ENCODE measurements at regions not wholly inside any gene's neighbourhood (a gene's known extent, or its start where the extent isn't known, plus 50 kb on each side); places are given as distances from the start of the nearest gene placed in this dataset.

DNA sequence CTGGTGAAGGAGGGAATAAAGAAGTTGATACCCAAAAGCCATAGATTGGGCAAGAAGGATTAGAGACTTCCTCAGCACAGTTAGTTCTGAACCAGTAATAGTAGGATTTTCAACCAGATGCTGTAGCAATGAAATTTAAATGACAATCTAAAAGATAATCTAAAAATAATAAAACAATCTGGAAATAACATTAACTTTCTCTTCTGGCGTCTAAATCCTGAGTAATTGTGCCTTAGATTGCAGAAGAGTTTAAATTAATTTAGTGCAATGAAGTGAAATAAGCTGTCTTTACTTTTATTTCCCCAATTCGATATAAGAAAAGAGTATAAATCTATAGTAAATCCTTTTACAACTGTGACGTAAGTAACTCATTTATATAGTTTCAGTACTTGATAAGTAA lies 186.8 kb upstream of the DOK6 start:
- Histone ChIP-seq H3K4me3 (no peak overlapping the region), H3K27ac (no peak overlapping the region)

DNA sequence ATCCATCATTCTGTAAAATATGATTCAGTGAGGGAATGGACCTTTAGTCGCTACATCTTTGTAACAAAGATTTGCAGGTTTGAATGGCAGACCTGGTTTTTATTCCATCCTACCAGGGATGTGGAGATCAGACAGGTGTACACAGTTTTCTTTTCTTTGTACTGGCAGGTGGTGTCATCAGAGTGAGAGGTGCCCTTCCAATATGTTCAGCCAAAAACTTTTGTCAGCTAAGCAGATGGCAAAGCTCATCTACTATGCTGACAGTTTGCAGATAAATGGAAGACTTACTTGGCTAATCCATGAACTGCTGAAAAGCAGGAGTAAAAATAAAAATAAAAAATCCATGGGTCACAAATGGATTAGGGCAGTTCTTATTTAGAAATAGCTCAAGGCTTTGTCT lies 185.5 kb upstream of the DOK6 start:
- no peak overlapping the region for H3K4me3 ChIP-seq
- H3K27ac ChIP-seq = no peak overlapping the region

DNA sequence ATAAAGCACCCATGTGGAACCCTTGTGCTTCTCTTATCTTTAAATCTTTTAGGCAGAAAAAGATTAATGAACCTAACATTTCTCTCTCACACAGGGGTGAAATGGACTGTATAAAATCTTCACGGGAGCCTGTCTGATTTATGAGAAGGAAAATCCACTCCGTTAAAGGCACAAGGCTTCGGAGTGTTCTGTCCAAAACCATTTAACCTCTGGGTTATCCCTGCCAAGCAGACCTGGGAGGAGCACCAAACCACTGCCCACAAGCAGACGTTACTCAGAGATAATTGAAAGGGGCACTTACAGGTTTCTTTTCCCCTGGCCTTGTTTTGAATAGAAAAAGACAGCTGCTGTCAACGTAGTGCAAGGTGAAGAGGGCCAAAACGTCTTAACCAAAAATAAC lies 184.4 kb upstream of the DOK6 start:
- Histone ChIP-seq H3K4me3 (no peak overlapping the region), H3K27ac (no peak overlapping the region)

DNA sequence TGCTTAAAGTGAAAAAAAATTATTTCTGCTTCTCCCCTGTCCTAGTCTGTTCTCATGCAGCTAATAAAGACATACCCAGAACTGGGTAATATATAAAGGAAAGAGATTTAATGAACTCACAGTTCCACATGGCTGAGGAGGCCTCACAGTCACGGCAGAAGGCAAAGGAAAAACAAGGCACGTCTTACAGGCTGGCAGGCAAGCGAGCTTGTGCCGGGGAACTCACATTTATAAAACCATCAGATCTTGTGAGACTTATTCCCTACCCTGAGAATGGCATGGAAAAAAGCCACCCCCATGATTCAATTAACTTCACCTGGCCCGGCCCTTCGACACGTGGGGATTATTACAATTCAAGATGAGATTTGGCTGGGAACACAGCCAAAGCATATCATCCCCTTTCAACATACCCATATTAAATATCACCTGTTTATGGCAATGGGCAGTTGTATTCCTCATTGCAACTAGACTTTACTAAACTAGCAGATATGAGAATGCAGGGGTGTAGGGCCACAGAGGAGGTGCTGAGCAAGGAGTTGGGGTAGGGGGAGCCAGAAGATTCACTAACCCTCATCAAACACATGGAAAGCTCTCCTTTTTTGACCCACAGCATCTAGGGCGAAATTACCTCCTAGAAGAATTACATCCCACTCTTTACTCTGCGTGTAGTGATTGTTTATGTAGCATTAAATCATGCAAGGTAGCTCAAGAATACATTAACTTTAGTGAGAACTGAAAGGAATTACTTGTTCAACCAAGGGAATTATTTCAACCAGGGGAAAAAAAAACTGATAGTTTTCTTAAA lies 183.3 kb upstream of the DOK6 start:
- Histone ChIP-seq H3K4me3 (no peak overlapping the region), H3K27ac (no peak overlapping the region)

DNA sequence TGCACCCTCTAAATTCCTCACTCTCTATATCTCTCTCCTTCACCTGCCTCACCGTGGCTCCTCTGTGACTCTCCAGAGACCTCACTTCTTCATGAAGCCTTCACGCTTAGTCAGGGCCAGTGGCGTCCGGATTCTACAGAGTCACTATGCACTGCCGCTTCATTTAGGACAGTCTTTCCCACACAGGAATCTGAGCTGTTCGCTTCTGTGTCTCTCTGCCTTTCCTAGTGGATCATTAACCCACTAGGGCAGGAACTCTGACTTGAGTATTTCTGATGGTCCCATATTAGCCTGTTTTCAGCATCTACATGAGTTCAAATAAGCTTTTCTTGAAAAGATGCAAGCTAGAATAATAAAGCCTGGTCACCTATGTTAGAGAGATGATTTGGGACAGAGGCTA lies 180.2 kb upstream of the DOK6 start:
- H3K27ac ChIP-seq = no peak overlapping the region
- no peak overlapping the region for H3K4me3 ChIP-seq

DNA sequence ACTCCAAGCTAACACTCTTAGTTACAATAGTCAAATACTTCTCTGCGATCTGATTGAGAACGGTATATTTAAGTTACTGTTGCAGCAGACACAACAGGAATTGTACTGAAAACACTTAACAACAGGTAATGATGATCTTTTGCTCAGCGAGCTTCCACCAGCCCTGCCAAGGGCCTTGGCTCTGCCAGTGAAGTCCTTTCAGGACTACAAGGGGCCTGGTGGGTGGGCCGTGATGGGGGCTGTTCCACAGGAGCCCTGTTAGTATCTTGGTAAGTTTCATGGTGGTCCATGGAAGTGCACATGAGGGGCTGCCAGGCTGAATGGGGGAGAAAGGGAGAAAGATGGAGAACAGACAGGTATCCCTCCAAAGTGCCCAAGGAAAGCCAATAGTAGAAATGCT lies 178.6 kb upstream of the DOK6 start:
- no peak overlapping the region for H3K4me3 ChIP-seq

DNA sequence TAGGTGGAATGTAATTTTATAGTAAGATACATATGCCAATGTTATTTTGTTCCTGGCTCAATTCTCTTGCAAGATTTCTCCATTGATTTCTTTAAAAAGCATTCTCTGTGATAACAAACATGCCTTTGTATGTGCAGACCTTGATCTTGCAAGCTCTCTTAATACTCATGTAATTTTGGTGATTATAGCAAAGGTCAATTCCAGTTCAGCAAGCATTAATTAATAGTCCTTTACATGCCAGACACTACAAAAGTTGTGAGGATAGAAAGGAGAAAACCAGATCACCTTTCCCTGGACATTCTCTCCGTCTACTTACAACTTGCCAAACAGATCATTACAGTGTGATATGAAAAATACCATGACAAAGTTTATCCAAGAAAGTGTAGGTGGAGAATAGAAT lies 173.7 kb upstream of the DOK6 start:
- H3K4me3 ChIP-seq = no peak overlapping the region
- H3K27ac ChIP-seq = no peak overlapping the region

More for the DNA sequence above, 178.6 kb upstream of the DOK6 start:
- H3K27ac ChIP-seq = no peak overlapping the region

DNA sequence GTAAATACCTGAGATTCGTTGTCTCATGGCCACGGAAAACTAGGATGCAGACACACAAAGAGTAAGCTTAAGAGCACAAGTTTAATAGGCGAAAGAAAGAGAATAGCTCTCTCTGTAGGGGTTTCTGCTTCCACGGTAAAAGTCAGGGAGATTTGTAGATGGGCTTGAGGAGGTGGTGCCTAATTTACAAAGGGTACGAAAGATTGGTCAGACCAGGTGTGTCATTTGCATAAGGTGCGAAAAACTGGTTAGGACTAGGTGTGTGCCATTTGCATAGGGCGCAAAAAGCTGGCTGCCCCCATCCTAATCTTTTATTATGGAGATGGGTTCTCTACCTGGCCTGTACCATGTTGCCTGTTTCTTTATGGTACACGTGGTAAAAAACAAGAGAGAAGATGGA lies 170.5 kb upstream of the DOK6 start:
- no peak overlapping the region for H3K27ac ChIP-seq
- no peak overlapping the region for H3K4me3 ChIP-seq

DNA sequence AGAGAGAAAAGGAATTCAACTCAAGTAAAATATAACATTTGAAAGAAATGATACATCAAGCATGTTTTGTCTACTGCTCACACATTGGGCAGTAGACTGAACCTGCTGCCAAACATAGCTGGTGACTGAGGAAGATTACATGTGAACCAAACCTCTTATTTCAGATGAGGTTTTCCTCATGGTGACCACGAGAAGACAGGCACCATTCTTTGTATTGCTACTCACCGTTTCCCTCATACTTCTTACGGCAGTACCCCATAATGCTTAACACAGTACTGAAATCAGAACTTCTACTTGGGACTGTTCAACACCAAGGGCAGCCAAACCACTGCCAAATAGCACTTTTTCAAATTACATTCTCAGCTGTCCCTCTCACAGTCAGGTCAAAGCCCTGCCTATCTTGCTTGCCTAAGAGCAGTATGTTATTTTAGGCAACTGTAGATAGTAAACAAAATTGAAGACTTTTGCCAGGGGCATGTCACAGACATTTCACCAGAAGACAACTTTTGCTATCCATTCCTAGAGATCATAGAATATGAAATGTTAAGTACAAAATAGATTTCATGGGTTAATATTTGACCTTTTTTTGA lies 167.1 kb upstream of the DOK6 start:
- Histone ChIP-seq H3K27ac (no peak overlapping the region), H3K4me3 (no peak overlapping the region)

DNA sequence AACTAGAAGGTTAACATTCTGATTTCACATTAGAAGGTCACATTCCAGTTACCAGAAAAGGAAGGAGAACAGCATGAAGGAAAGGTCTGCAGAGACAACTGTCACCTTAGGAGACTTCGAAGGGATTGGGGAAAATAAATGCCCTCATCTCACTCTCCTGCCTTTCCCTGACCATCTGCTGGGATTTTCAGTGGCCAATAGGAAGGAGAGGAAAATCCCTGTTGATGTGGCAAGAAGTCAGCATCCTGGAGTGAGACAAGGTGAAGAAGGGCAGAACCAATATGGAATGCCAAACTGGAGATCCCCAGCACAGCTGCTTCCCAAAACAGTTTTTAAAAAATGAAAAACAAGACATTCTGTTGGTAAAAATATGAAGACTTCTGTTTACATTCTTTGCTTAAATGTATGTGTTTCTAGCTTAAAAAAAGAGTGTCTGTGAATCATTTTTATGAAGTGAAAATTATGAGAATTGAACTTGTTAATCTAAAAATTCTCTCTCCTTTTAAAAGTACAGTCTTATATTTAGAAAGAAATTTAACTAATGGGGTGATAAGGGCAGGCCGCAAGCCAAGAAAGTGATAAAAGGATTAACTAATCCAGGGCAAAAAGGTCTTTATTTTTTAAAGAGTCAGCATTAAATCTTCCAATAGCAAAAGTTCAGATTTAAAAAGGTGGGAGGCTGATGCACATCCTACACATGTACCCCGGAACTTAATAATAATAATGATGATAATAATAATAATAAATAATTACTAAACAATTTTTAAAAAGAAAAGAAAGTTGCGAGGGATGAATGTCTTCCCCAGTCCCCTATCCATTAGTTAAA lies 160.6 kb upstream of the DOK6 start:
- no peak overlapping the region for H3K27ac ChIP-seq
- no peak overlapping the region for H3K4me3 ChIP-seq

DNA sequence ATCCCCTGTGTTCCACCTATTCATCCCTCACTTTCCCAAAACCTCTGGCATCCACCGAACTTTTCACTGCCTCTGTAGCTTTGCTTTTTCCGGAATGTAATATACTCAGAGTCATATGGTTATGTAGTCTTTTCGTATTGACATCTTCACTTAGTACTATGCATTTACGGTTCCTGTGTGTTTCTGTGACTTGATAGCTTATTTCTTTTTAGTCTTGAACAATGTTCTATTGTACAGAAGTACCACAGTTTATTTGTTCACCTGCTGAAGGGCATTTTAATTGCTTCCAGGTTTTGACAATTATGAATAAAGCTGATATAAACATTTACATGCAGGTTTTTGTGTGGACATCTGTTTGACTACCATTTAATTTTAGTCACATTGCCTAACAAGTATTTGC lies 154.7 kb upstream of the DOK6 start:
- Histone ChIP-seq H3K4me3 (no peak overlapping the region), H3K27ac (no peak overlapping the region)

DNA sequence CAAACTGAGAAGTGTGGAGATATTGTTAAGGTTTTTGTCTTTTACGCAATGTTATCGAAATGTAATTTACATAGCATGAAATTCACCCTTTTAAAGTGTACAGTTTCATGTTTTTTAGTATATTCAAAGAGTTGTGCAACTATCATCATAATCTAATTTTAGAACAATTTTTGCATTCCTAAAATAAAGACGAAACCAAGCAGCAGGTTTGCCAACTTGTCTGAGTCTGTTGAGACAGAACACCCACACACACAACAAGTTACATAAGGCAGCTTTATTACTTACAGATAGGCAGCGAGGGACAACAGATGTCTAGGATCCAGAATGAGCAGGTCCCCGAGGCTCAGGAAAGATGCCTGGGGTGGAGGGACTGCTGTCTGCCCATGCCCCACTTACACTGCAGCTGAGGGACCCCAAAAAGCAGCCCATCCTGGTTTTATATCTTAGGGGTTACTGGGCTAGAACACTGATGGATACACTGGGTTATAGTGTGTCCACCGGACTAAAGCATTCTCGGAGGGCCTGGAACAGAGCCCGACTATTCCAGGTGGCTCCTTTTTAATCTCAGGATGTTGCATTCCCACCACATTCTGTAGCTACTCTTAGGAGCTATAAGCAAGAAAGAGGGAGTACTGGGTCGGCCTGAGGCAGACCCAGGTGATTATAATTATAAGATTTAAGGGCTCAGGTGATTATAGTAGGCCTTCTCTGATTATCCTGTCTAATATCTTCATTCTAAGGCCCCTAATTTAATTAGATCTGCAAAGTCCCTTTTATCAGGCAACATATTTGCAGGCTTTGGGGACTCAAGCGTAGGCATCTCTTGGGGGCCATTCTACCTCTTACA lies 150.2 kb upstream of the DOK6 start:
- H3K4me3 ChIP-seq = no peak overlapping the region

DNA sequence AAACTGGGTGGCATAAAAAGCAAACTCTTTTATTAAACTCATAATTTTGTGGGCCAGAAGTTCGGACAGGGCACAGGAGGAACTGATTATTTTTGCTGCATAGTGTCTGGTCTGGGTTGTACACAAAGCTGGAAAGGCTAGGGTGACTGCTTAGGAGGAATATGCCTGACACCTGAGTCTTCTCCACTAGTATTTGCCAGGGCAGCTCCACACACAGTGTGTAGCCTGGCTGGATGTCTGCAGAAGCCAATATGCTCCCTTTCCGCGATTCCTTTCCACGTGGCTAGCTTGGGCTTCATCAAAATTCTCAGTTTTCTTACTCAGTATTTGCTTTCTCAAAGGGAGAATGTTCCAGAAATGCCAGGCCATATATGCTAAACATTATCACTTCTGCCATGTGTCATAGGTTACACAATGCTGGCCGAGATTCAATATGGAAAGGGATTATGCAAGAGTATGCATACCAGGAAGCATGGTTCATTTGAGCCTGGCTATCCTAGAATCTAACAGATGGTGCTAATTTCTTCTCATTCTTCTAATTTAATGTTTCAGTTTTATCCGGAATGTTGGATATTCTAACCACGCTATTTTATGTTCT lies 142.7 kb upstream of the DOK6 start:
- Histone ChIP-seq H3K27ac (peak overlapping the region in 4 of 21 experiments; percentile 28 to 50 (median 38)), H3K4me3 (no peak overlapping the region)

More for the DNA sequence above, 150.2 kb upstream of the DOK6 start:
- no peak overlapping the region for H3K27ac ChIP-seq

DNA sequence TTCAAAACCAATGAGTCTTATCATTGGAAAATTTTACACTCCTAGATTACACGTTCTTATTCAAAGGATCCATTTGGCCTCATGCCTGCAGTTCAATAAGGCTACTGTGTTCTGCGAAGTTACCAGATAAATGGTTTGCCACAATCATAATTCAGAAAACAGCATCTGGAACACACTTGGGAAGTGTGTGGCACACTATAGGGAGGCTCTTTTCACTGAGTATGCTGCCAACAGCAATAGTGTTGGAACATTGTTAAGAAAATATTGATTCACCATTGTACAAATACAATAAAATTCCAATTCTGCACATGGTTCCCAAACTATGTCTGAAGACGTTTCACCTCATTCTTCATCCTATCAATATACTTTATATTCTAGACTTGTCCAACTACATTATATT lies 141.4 kb upstream of the DOK6 start:
- Histone ChIP-seq H3K27ac (peak overlapping the region in 1 of 21 experiments; percentile 70), H3K4me3 (no peak overlapping the region)

DNA sequence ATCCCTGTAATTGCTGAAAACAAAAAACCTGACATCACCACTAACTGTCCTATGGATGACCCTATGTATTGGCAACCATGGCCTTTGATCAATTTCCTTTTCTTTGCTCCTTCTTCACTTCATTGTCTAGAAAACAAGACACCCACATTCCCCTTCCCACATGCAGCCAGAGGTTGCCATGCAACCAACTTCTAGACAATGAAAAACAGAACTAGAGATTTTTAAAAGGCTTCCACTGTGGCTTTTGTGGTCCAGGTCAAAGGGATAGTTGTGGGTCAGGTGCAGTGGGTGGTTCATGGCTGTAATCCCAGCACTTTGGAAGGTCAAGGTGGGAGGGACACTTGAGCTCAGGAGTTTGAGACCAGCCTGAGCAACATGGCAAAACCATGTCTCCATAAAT lies 139.3 kb upstream of the DOK6 start:
- Histone ChIP-seq H3K4me3 (no peak overlapping the region), H3K27ac (no peak overlapping the region)

DNA sequence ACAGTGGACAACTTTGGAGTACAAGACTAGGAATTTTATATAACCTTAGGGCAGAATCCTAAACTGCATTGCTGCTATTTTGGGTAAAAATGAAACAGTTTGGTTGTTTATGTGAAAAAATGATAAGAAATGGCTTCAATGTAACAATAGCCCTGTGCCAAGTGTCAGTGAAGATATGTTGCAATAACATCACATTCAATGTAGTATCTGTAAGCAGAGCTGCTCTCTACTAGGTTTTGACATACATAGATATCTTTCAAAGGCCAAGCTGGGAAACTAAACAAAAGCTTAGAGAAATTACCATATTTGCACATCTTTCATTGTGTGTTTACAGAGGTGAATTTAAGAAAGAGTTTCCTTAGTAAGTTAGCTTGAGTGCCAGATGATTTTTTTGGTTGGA lies 135.0 kb upstream of the DOK6 start:
- no peak overlapping the region for H3K27ac ChIP-seq
- H3K4me3 ChIP-seq = no peak overlapping the region

DNA sequence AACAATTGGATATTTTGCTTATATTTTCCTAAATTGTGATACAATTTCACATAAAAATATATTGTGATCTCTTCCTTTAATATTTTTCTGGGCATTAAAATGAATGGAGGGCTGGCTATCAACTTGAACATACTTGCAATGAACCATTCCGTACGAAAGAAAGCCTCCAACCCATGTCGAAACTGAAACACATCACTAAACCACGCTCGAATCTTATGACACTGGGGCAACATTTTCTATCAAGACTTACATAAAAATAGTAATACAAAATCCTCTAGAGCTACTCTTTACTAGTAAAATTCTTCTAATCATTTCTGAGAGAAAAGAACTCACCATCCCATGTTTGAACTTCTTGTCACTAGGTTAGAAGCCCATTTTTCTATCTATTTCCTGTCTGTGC lies 132.8 kb upstream of the DOK6 start:
- no peak overlapping the region for H3K27ac ChIP-seq

DNA sequence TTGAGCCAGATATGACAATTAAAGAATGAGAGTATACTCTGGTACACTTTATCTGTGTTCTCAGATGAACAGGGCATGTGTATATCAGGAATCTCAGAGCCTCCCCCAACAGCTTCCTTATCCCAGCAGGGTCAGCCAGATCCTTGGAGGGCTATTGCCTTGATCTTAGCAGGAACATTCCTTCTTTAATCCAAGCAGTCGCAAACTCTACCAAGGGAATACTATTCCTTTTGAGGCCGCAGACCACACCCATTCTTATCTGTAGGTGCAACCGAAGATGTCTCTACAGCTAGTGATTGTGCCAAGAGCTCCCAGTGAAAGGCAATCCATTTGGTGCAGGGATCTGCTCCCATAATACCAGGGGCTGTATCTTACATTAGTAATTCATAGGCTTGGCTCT lies 118.3 kb upstream of the DOK6 start:
- Histone ChIP-seq H3K4me3 (no peak overlapping the region), H3K27ac (no peak overlapping the region)

More for the DNA sequence above, 132.8 kb upstream of the DOK6 start:
- H3K4me3 ChIP-seq = no peak overlapping the region

DNA sequence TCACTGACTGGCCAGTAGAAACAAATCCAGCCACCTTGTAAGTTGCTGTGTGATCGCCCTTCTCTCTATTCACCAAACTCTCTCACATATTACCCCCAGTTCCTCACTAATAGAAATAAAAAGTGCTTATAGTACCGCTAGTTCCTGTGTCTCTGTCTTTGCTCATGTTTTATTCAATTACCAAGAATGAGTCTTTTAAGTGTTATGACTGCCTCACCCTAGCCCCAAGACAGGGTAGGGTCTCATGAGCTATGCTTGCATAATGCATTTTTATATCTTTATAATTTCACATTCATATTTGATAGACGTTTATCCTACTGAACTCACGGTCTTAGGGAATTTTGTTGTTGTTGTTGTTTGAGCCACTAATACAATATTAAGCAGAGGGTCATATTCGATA lies 109.6 kb upstream of the DOK6 start:
- Histone ChIP-seq H3K27ac (no peak overlapping the region), H3K4me3 (no peak overlapping the region)

DNA sequence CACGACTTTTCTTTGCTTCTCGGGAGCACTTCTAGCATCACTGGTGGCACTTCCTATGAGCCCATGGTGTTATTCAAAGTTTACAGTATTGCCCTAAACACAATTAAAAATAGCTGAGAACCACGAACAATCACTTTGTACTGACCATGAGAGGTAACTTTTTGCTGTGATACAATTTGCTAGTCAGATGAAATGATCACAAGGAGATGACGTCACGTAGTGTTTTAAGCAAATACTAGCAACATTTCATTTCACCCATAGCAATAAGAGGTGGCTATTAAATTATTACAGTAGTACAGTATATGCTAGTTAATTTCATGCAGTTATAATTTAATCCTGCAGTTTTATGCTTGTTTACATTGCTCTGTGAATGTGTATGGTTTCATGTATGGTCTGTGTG lies 108.9 kb upstream of the DOK6 start:
- no peak overlapping the region for H3K4me3 ChIP-seq
- no peak overlapping the region for H3K27ac ChIP-seq

Data from skin epidermis (tissue), 12 donors.